SK-N-SH (cell line): ENCODE measurements at regions not wholly inside any gene's neighbourhood (a gene's known extent, or its start where the extent isn't known, plus 50 kb on each side); places are given as distances from the start of the nearest gene placed in this dataset.

ENCODE experiments used
- CTCF ChIA-PET: fragments of 300-600, 350-600 bp; formaldehyde crosslinking; extraction: SDS; loops from one replicate; lab custom pipeline; 2021; lab: Yijun Ruan, JAX
- POLR2A ChIA-PET: fragments of 350-600 bp; sonication (Branson Sonifier 250); formaldehyde crosslinking; extraction: SDS; loops from one replicate; lab custom pipeline; 2020; ENCODE audit warnings: antibody characterized with exemption, inconsistent platforms; lab: Yijun Ruan, JAX
- DNase-seq: peaks from one replicate; pipeline ENCODE4 v3.0.0; 2012
- H2AFZ ChIP-seq: fragments of 200-600 bp; sonication (generic); 2 replicates; pipeline ENCODE4 v1.8.1; 2016; ENCODE audit warnings: antibody characterized with exemption, mild to moderate bottlenecking, low read depth
- H3F3A ChIP-seq: fragments of 200-600 bp; sonication (generic); replicated peaks from 2 replicates; pipeline ENCODE3; 2016; ENCODE audit warnings: antibody characterized with exemption, mild to moderate bottlenecking; ENCODE audit not compliant: insufficient read depth
- H3K27ac ChIP-seq, 2 experiments: fragments of 200-500 bp in 1 of 2; fragments of 200-600 bp in 1 of 2; sonication (Bioruptor generic) in 1 of 2; sonication (generic), shearing (Covaris generic) in 1 of 2; 2 replicates each; pipeline versions ENCODE4 v1.5.1 to v1.6.1; 2014 to 2016; ENCODE audit warnings: low read depth in 2 of 2, inconsistent platforms in 1 of 2, low read length in 1 of 2, mild to moderate bottlenecking in 1 of 2, mixed read lengths in 1 of 2
- H3K27me3 ChIP-seq: fragments of 200-600 bp; sonication (generic), shearing (Covaris generic); 2 replicates; pipeline ENCODE4 v1.6.1; 2016; ENCODE audit warnings: mixed run types; ENCODE audit not compliant: insufficient read depth
- H3K36me3 ChIP-seq, 2 experiments: fragments of 200-500 bp in 1 of 2; fragments of 200-600 bp in 1 of 2; sonication (Bioruptor generic) in 1 of 2; sonication (generic) in 1 of 2; replicated peaks in 1 of 2; 2 replicates each; pipeline versions ENCODE3 to v1.5.1; 2014 to 2016; ENCODE audit warnings: low read length in 1 of 2, mild to moderate bottlenecking in 1 of 2; ENCODE audit not compliant: insufficient read depth in 2 of 2, control insufficient read depth in 1 of 2
- H3K4me1 ChIP-seq, 2 experiments: fragments of 200-500 bp in 1 of 2; fragments of 200-600 bp in 1 of 2; sonication (Bioruptor generic) in 1 of 2; sonication (generic), shearing (Covaris generic) in 1 of 2; 2 replicates each; pipeline versions ENCODE4 v1.5.1 to v1.6.1; 2014 to 2016; ENCODE audit warnings: low read depth in 1 of 2, low read length in 1 of 2, mixed run types in 1 of 2; ENCODE audit not compliant: insufficient read depth in 2 of 2, control insufficient read depth in 1 of 2
- H3K4me2 ChIP-seq: fragments of 200-600 bp; sonication (generic), shearing (Covaris generic); 2 replicates; pipeline ENCODE4 v1.6.1; 2017; ENCODE audit warnings: mixed run types
- H3K4me3 ChIP-seq, 2 experiments: fragments of 200-500 bp in 1 of 2; fragments of 200-600 bp in 1 of 2; sonication (Bioruptor generic) in 1 of 2; sonication (generic), shearing (Covaris generic) in 1 of 2; 2 replicates each; pipeline versions ENCODE4 v1.5.1 to v1.8.1; 2014 to 2016; ENCODE audit warnings: low read depth in 2 of 2, inconsistent platforms in 1 of 2, low read length in 1 of 2, mild to moderate bottlenecking in 1 of 2, mixed read lengths in 1 of 2, moderate library complexity in 1 of 2
- H3K79me2 ChIP-seq: fragments of 200-600 bp; sonication (generic); 2 replicates; pipeline ENCODE4 v1.8.1; 2017; ENCODE audit warnings: mild to moderate bottlenecking; ENCODE audit not compliant: insufficient read depth
- H3K9ac ChIP-seq: fragments of 200-600 bp; sonication (generic); 2 replicates; pipeline ENCODE4 v1.6.1; 2017; ENCODE audit warnings: mixed run types
- H3K9me2 ChIP-seq: fragments of 200-600 bp; sonication (generic); 2 replicates; pipeline ENCODE4 v1.6.1; 2017; ENCODE audit warnings: mixed run types
- H3K9me3 ChIP-seq: fragments of 200-600 bp; sonication (generic); 2 replicates; pipeline ENCODE4 v1.6.1; 2017; ENCODE audit warnings: mixed run types, mild to moderate bottlenecking, moderate library complexity
- H4K20me1 ChIP-seq: fragments of 200-600 bp; sonication (generic); 2 replicates; pipeline ENCODE4 v1.6.1; 2017; ENCODE audit warnings: mild to moderate bottlenecking, mixed run types; ENCODE audit not compliant: insufficient read depth
- CTCF ChIP-seq: fragments of 200-600 bp; sonication (generic); IDR thresholded peaks from 2 replicates; pipeline ENCODE4 v1.6.1; 2017; ENCODE audit warnings: antibody characterized with exemption, mild to moderate bottlenecking, moderate library complexity
- EP300 ChIP-seq, 2 experiments: IDR thresholded peaks; 2 replicates each; pipeline versions ENCODE4 v1.4.0 to v1.6.1; 2012; ENCODE audit warnings: borderline replicate concordance in 1 of 2, low read depth in 1 of 2, low read length in 1 of 2
- FOSL2 ChIP-seq: IDR thresholded peaks from 2 replicates; pipeline ENCODE4 v1.4.0; 2012; ENCODE audit warnings: low read depth, mild to moderate bottlenecking, moderate library complexity, borderline replicate concordance
- FOXJ3 ChIP-seq: sonication (generic); formaldehyde crosslinking; IDR thresholded peaks from 2 replicates; pipeline ENCODE4 v1.5.1; 2020; ENCODE audit warnings: mild to moderate bottlenecking, missing genetic modification reagents
- FOXM1 ChIP-seq: IDR thresholded peaks from 2 replicates; pipeline ENCODE4 v1.4.0; 2012; ENCODE audit warnings: low read depth, mild to moderate bottlenecking
- GABPA ChIP-seq: IDR thresholded peaks from 2 replicates; pipeline ENCODE4 v1.4.0; 2012; ENCODE audit warnings: low read depth, mild to moderate bottlenecking
- IRF3 ChIP-seq: fragments of 150-350 bp; IDR thresholded peaks from 2 replicates; pipeline ENCODE4 v1.6.1; 2016; ENCODE audit warnings: mild to moderate bottlenecking, low read depth, low read length
- JUND ChIP-seq: IDR thresholded peaks from 2 replicates; pipeline ENCODE4 v1.4.0; 2012
- MAX ChIP-seq: IDR thresholded peaks from 2 replicates; pipeline ENCODE4 v1.4.0; 2012; ENCODE audit warnings: low read depth
- NFIC ChIP-seq: IDR thresholded peaks from 2 replicates; pipeline ENCODE4 v1.4.0; 2012; ENCODE audit warnings: borderline replicate concordance
- POLR2AphosphoS5 ChIP-seq: IDR thresholded peaks from 2 replicates; pipeline ENCODE4 v1.6.1; 2012; ENCODE audit warnings: low read depth, low read length
- REST ChIP-seq: IDR thresholded peaks from 2 replicates; pipeline ENCODE4 v1.6.1; 2012; ENCODE audit warnings: mild to moderate bottlenecking, low read depth, low read length, moderate library complexity
- RFX5 ChIP-seq: IDR thresholded peaks from 2 replicates; pipeline ENCODE4 v1.6.1; 2012; ENCODE audit warnings: mild to moderate bottlenecking, improper control_type of control experiment, low read length
- RXRA ChIP-seq: IDR thresholded peaks from 2 replicates; pipeline ENCODE4 v1.4.0; 2012; ENCODE audit warnings: low read depth, mild to moderate bottlenecking, borderline replicate concordance
- TCF12 ChIP-seq: IDR thresholded peaks from 2 replicates; pipeline ENCODE4 v1.4.0; 2012
- TEAD4 ChIP-seq: IDR thresholded peaks from 2 replicates; pipeline ENCODE4 v1.4.0; 2012; ENCODE audit warnings: mild to moderate bottlenecking, borderline replicate concordance; ENCODE audit not compliant: insufficient read depth
- USF2 ChIP-seq: fragments of 150-350 bp; IDR thresholded peaks from 2 replicates; pipeline ENCODE4 v1.6.1; 2017; ENCODE audit warnings: antibody characterized with exemption, low read length, low read depth, borderline replicate concordance

GRCh38 chr11:82450996-82451395 lies 282.7 kb downstream of the FAM181B start:
- Histone ChIP-seq H3K79me2 (no peaks in the 10 kb centered on the region), H3K4me2 (no peak overlapping the region), H3K9me3 (no peaks in the 10 kb centered on the region), H4K20me1 (no peaks in the 10 kb centered on the region), H3K4me1 (no peaks in the 10 kb centered on the region), H3K9ac (no peak overlapping the region), H3K9me2 (no peaks in the 10 kb centered on the region), H3K27me3 (no peaks in the 10 kb centered on the region), H3K4me3 (no peak overlapping the region), H3F3A (no peaks in the 10 kb centered on the region), H2AFZ (no peak overlapping the region), H3K36me3 (no peaks in the 10 kb centered on the region), H3K27ac (no peak overlapping the region)
- ChIA-PET POLR2A (no interaction called here), CTCF (interaction anchor here (0.6 kb wide), 1 partner anchor 1446 kb away, joined by 3 read pairs; no protein-coding TSS in a partner anchor)
- no peak for DNase-seq
- TF ChIP-seq EP300 (IDR thresholded peaks at IDR 0.05; ENCODE audit: borderline replicate concordance in 1 of 2, low read depth in 1 of 2, low read length in 1 of 2) (no peak), USF2 (no peak), POLR2AphosphoS5 (no peak), FOXJ3 (CRISPR knock-in tag) (no peak), MAX (no peak), FOXM1 (no peak), RFX5 (no peak), CTCF (no peak), REST (no peak), NFIC (no peak), IRF3 (no peak), FOSL2 (no peak), TEAD4 (no peak), JUND (no peak), RXRA (no peak), GABPA (no peak), TCF12 (no peak)
